Panc1 (cell line): ENCODE measurements at regions not wholly inside any gene's neighbourhood (a gene's known extent, or its start where the extent isn't known, plus 50 kb on each side); places are given as distances from the start of the nearest gene placed in this dataset.

Source experiments
- CTCF ChIP-seq: fragments of 450-650 bp; IDR thresholded peaks from 2 replicates; pipeline ENCODE4 v1.5.1; 2017; ENCODE audit warnings: mild to moderate bottlenecking
- POLR2AphosphoS5 ChIP-seq: IDR thresholded peaks from 2 replicates; pipeline ENCODE4 v1.6.1; 2012; ENCODE audit warnings: mild to moderate bottlenecking, low read depth, low read length, moderate library complexity

- TF ChIP-seq CTCF (no peak), POLR2AphosphoS5 (no peak)
Measured at GRCh38 chr16:66309215-66309807, 57.2 kb upstream of the CDH5 start.
